ENCODE measurements at regions not wholly inside any gene's neighbourhood (a gene's known extent, or its start where the extent isn't known, plus 50 kb on each side); places are given as distances from the start of the nearest gene placed in this dataset.
A peak's percentile ranks its signal among the peaks of the same experiment; 100 is the strongest.
"Not testable (repeated sequence)": the region's sequence is repeated elsewhere in the genome, so short reads cannot be mapped to it uniquely, and the experiment has no call there.

GRCh38 chr18:23324861-23325260, 128.2 kb upstream of the RIOK3 start:
- 84 to 93% methylated on average over 4 of the region's 4 CpGs for WGBS, 2 experiments (ENCODE audit: insufficient coverage in 1 of 2, insufficient read length in 1 of 2)
- H3K4me3 ChIP-seq (ENCODE audit: low read length), result no peak overlapping the region
- Mint-ChIP-seq H3K4me1 (peaks cover 7% of the 10 kb centered on the region), H3K4me3 (no peak overlapping the region), H3K9me3 (peaks cover 15% of the 10 kb centered on the region), H3K36me3 (ENCODE audit: low read depth) (peaks cover 10% of the 10 kb centered on the region), H3K27me3 (ENCODE audit: insufficient read depth) (peaks cover 7% of the 10 kb centered on the region), H3K27ac (no peak overlapping the region)
- no peaks in the 10 kb centered on the region for H3K27me3 ChIP-seq (ENCODE audit: control insufficient read depth, insufficient read depth, low read length, poor library complexity, severe bottlenecking)
- peaks cover 6% of the 10 kb centered on the region for H3K4me1 ChIP-seq (ENCODE audit: control insufficient read depth, insufficient read depth, low read length)
- TF ChIP-seq CTCF (conservative IDR thresholded peaks at IDR 0.05), result no peak
- H3K9me3 ChIP-seq (ENCODE audit: control insufficient read depth, low read length), result no peaks in the 10 kb centered on the region
- no peak overlapping the region for H3K27ac ChIP-seq (ENCODE audit: low read depth, low read length)
- H3K9ac ChIP-seq (ENCODE audit: extremely low read depth, low read length, poor library complexity, severe bottlenecking), result no peak overlapping the region
- H3K36me3 ChIP-seq (ENCODE audit: control insufficient read depth, insufficient read depth, low read length), result no peaks in the 10 kb centered on the region
- no peak for DNase-seq

- 94 to 96% methylated on average over 3 of the region's 3 CpGs for WGBS, 2 experiments (ENCODE audit: insufficient coverage in 1 of 2, insufficient read length in 1 of 2)
- not testable (repeated sequence) for H3K27me3 Mint-ChIP-seq (ENCODE audit: insufficient read depth); H3K27ac Mint-ChIP-seq; H3K4me1 ChIP-seq (ENCODE audit: control insufficient read depth, insufficient read depth, low read length); H3K4me3 Mint-ChIP-seq; DNase-seq; H3K36me3 ChIP-seq (ENCODE audit: control insufficient read depth, insufficient read depth, low read length); H3K9me3 ChIP-seq (ENCODE audit: control insufficient read depth, low read length); H3K27me3 ChIP-seq (ENCODE audit: control insufficient read depth, insufficient read depth, low read length, poor library complexity, severe bottlenecking); H3K4me3 ChIP-seq (ENCODE audit: low read length); H3K4me1 Mint-ChIP-seq; H3K27ac ChIP-seq (ENCODE audit: low read depth, low read length); H3K9ac ChIP-seq (ENCODE audit: extremely low read depth, low read length, poor library complexity, severe bottlenecking)
- H3K9me3 Mint-ChIP-seq, result peaks cover 17% of the 10 kb centered on the region
- H3K36me3 Mint-ChIP-seq (ENCODE audit: low read depth), result peaks cover 16% of the 10 kb centered on the region
These were observed 123.4 kb upstream of the RIOK3 start for GRCh38 chr18:23329671-23330070.

GRCh38 chr18:23330423-23330822, 122.7 kb upstream of the RIOK3 start:
- H3K27ac ChIP-seq (ENCODE audit: low read depth, low read length), result no peak overlapping the region
- peaks cover 16% of the 10 kb centered on the region for H3K36me3 Mint-ChIP-seq (ENCODE audit: low read depth)
- H3K27me3 ChIP-seq (ENCODE audit: control insufficient read depth, insufficient read depth, low read length, poor library complexity, severe bottlenecking), result no peaks in the 10 kb centered on the region
- H3K4me1 ChIP-seq (ENCODE audit: control insufficient read depth, insufficient read depth, low read length), result no peaks in the 10 kb centered on the region
- no peak overlapping the region for H3K4me3 ChIP-seq (ENCODE audit: low read length)
- TF ChIP-seq CTCF (conservative IDR thresholded peaks at IDR 0.05), result no peak
- peaks cover 17% of the 10 kb centered on the region for H3K9me3 Mint-ChIP-seq
- H3K9me3 ChIP-seq (ENCODE audit: control insufficient read depth, low read length), result no peaks in the 10 kb centered on the region
- H3K27me3 Mint-ChIP-seq (ENCODE audit: insufficient read depth), result peaks cover 4% of the 10 kb centered on the region
- no peak overlapping the region for H3K4me3 Mint-ChIP-seq
- H3K9ac ChIP-seq (ENCODE audit: extremely low read depth, low read length, poor library complexity, severe bottlenecking), result no peak overlapping the region
- H3K4me1 Mint-ChIP-seq, result peaks cover 4% of the 10 kb centered on the region
- DNase-seq, result no peak
- H3K27ac Mint-ChIP-seq, result peak overlapping the region; percentile 55
- no peaks in the 10 kb centered on the region for H3K36me3 ChIP-seq (ENCODE audit: control insufficient read depth, insufficient read depth, low read length)
- 94 to 98% methylated on average over 7 to 8 of the region's 8 CpGs for WGBS, 2 experiments (ENCODE audit: insufficient coverage in 1 of 2, insufficient read length in 1 of 2)
